ENCODE measurements at regions not wholly inside any gene's neighbourhood (a gene's known extent, or its start where the extent isn't known, plus 50 kb on each side); places are given as distances from the start of the nearest gene placed in this dataset.
"Not testable (repeated sequence)": the region's sequence is repeated elsewhere in the genome, so short reads cannot be mapped to it uniquely, and the experiment has no call there.

DNA sequence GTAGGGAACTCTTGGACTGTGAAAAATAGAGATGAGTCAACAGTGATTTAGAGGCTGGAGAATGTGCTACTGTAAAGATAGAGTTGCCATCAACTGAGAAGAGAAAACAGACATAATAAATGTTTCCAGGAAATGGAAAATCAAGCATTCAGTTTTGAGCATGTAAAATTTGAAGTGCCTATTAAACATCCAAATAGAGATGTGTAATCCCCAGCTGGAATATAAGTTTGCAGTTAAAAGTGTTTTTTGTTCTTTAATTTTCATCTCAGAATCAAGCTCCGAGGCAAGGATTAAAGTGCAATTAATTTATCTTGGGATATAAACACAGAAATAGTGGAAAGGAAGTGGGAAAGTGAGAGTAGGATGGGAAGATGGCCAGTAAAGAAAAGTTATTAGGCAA lies 666.0 kb upstream of the RAG2 start:
- TF ChIP-seq, protein P1, sequence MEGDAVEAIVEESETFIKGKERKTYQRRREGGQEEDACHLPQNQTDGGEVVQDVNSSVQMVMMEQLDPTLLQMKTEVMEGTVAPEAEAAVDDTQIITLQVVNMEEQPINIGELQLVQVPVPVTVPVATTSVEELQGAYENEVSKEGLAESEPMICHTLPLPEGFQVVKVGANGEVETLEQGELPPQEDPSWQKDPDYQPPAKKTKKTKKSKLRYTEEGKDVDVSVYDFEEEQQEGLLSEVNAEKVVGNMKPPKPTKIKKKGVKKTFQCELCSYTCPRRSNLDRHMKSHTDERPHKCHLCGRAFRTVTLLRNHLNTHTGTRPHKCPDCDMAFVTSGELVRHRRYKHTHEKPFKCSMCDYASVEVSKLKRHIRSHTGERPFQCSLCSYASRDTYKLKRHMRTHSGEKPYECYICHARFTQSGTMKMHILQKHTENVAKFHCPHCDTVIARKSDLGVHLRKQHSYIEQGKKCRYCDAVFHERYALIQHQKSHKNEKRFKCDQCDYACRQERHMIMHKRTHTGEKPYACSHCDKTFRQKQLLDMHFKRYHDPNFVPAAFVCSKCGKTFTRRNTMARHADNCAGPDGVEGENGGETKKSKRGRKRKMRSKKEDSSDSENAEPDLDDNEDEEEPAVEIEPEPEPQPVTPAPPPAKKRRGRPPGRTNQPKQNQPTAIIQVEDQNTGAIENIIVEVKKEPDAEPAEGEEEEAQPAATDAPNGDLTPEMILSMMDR (IDR thresholded peaks at IDR 0.05; ENCODE audit: control extremely low read depth, extremely low read depth, low read depth, missing control alignments): no peak
- POLR2A ChIA-PET: no interaction called here
- DNase-seq (ENCODE audit: extremely low spot score): no peak
- CTCF ChIA-PET: no interaction called here

DNA sequence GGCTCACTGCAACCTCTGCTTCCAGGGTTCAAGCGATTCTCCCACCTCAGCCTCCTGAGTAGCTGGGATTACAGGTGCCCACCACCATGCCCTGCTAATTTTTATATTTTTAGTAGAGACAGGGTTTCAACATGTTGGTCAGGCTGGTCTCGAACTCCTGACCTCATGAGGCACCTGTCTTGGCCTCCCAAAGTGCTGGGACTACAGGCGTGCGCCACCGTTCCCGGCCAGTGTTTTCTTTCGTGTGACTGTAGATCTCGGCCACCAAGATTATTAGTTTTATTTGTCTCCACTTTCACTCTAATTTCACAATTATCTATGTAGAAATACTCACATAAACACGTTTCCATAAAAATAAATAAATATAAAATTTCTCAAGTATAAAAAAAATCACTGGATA lies 665.4 kb upstream of the RAG2 start:
- CTCF ChIA-PET; DNase-seq (ENCODE audit: extremely low spot score); POLR2A ChIA-PET: not testable (repeated sequence)

DNA sequence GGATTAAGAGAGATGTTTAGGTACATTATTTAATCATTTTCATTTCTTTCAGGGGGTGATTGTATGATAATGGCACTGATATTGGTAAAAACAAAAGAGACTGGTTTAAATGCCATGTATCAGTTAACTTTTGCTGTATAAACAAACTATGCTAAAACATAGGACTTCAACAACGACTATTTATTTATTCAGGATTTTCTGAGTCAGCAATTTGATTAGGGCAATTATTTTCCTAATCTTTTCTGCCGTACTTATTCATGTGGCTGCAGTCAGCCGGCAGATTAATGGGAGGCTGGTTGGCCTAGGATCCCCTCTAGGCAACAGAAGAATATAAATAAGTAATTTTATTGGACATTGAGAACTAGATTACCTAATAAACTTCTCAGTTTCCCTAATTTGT lies 661.7 kb upstream of the RAG2 start:
- ChIA-PET POLR2A (no interaction called here), CTCF (interaction anchor here (1.9 kb wide), 1 partner anchor 19 kb away, joined by 4 read pairs; no protein-coding TSS in a partner anchor)
- DNase-seq (ENCODE audit: extremely low spot score): no peak
- TF ChIP-seq, protein P1 (IDR thresholded peaks at IDR 0.05; ENCODE audit: control extremely low read depth, extremely low read depth, low read depth, missing control alignments): no peak

DNA sequence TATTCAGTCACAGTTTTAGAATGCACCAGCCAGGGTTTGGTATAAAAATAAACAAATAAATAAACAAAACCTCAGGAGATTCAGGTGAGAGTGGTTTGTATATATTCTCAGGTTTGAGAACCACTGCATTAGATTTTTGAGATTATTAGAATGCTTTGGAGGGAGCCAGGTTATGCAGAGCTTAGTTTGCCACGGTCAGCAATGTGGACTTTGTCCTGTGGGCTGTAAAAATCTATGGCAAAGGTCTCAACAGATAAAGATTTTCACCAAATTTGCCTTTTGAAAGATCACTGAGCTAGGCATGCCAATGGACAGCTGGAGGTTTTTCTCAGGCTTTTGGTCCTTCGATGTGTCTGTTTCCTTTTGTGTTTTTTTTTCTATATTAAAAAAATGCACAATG lies 650.1 kb upstream of the RAG2 start:
- TF ChIP-seq, protein P1 (IDR thresholded peaks at IDR 0.05; ENCODE audit: control extremely low read depth, extremely low read depth, low read depth, missing control alignments): no peak
- ChIA-PET POLR2A (no interaction called here), CTCF (interaction anchor here (1.1 to 1.3 kb wide), 2 partner anchors 12 to 24 kb away, joined by 3 to 4 read pairs; no protein-coding TSS in a partner anchor)
- no peak for DNase-seq (ENCODE audit: extremely low spot score)

DNA sequence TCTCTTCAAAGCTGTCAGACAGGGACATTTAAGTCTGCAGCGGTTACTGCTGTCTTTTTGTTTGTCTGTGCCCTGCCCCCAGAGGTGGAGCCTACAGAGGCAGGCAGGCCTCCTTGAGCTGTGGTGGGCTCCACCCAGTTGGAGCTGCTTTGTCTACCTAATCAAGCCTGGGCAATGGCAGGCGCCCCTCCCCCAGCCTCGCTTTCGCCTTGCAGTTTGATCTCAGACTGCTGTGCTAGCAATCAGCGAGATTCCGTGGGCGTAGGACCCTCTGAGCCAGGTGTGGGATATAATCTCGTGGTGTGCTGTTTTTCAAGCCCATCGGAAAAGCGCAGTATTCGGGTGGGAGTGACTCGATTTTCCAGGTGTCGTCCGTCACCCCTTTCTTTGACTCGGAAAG lies 648.1 kb upstream of the RAG2 start:
- POLR2A ChIA-PET; DNase-seq (ENCODE audit: extremely low spot score); CTCF ChIA-PET: not testable (repeated sequence)

DNA sequence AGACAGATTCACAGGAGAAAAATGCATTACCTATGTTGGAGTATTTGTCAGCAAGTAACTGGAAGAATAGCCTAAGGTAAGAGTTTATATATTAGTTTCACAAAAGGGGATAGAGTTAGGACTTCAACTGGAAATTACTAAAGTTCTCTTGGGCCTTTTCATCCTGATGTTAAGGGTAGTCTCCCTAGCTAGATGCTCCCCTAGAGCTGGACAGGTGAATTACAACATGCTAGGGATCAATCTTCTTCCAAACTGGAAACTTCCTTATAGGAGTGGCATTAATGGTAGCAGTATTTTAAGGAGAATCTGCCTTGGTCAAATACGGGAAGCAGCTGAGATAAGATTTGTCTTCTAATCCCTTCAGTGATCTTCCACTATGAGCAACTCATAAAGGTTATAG lies 632.8 kb upstream of the RAG2 start:
- no peak for DNase-seq (ENCODE audit: extremely low spot score)
- ChIA-PET CTCF (no interaction called here), POLR2A (no interaction called here)
- TF ChIP-seq, protein P1 (IDR thresholded peaks at IDR 0.05; ENCODE audit: control extremely low read depth, extremely low read depth, low read depth, missing control alignments): no peak

DNA sequence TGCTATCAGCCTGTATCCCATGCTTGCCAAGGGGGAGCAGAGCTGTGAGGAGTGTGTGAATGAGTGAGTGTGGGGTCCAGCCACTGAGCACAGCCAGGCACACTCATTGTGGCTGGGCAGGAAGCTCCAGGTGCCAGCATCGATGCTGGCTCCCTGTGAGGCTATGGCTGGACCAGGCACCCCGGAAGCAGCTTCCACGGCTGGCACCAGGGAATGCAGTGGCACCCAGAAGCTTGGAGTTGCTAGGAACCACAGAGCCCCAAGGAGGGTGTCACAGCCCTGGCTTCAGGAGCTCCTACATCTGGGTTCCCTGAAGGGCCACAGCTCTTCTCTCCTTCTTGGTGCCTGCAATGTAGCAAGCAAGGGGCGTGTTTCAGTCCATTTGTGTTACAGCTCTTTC lies 625.9 kb upstream of the RAG2 start:
- DNase-seq (ENCODE audit: extremely low spot score): no peak
- CTCF ChIA-PET: interaction anchor here (1.0 kb wide), 1 partner anchor 25 kb away, joined by 3 read pairs; no protein-coding TSS in a partner anchor
- TF ChIP-seq, protein P1 (IDR thresholded peaks at IDR 0.05; ENCODE audit: control extremely low read depth, extremely low read depth, low read depth, missing control alignments): no peak
- POLR2A ChIA-PET: no interaction called here

DNA sequence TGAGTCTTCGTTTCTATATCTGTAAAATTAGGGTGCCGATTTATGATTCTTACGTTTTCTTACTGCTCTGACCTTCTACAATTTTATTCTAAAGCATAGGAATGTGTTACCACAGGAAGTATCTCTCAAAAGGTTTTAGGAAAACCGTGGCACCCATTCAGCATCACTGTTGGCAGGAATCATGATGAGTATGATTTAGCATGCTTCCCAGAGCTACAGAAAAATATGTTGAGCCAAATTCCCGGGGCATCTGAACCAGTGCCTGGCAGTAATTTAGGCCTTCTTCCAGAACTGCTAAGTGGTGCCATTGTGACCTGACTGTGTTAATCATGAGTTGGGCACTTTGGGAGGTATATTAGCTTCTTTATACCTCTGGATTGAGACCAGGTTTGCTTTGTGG lies 605.0 kb upstream of the RAG2 start:
- ChIA-PET POLR2A (no interaction called here), CTCF (no interaction called here)
- TF ChIP-seq, protein P1 (IDR thresholded peaks at IDR 0.05; ENCODE audit: control extremely low read depth, extremely low read depth, low read depth, missing control alignments): no peak

More for the DNA sequence above, 605.0 kb upstream of the RAG2 start:
- no peak for DNase-seq (ENCODE audit: extremely low spot score)

Measured in GM10248 (cell line).